Thymus (tissue), 11 donors: ENCODE measurements at regions not wholly inside any gene's neighbourhood (a gene's known extent, or its start where the extent isn't known, plus 50 kb on each side); places are given as distances from the start of the nearest gene placed in this dataset.
"Not testable (repeated sequence)": the region's sequence is repeated elsewhere in the genome, so short reads cannot be mapped to it uniquely, and the experiment has no call there.

Source experiments
- DNase-seq, 9 donors: peaks; one replicate each; pipeline ENCODE4 v3.0.0-alpha.2; 2013; ENCODE audit warnings: low spot score in 9 of 9, low read depth in 6 of 9, missing footprints in 1 of 9
- H3K27ac ChIP-seq, 2 donors: one replicate each; pipeline ENCODE4 v1.5.1; 2013; ENCODE audit warnings: control low read depth in 1 of 2, low read depth in 1 of 2, low read length in 1 of 2, mild to moderate bottlenecking in 1 of 2, moderate library complexity in 1 of 2
- H3K27me3 ChIP-seq, 2 donors: one replicate each; pipeline ENCODE4 v1.5.1; 2013; ENCODE audit warnings: low read length in 1 of 2; ENCODE audit not compliant: control insufficient read depth in 2 of 2, insufficient read depth in 1 of 2
- H3K36me3 ChIP-seq, 2 donors: one replicate each; pipeline ENCODE4 v1.5.1; 2013; ENCODE audit warnings: low read length in 1 of 2, mild to moderate bottlenecking in 1 of 2, moderate library complexity in 1 of 2; ENCODE audit not compliant: control insufficient read depth in 2 of 2, insufficient read depth in 2 of 2
- H3K4me1 ChIP-seq, 2 donors: one replicate each; pipeline ENCODE4 v1.5.1; 2013; ENCODE audit warnings: low read length in 2 of 2; ENCODE audit not compliant: control insufficient read depth in 2 of 2, insufficient read depth in 2 of 2
- H3K4me3 ChIP-seq, 2 donors: one replicate each; pipeline ENCODE4 v1.5.1; 2013; ENCODE audit warnings: low read length in 2 of 2, control low read depth in 1 of 2, mild to moderate bottlenecking in 1 of 2
- H3K9me3 ChIP-seq, 2 donors: one replicate each; pipeline ENCODE4 v1.5.1; 2013; ENCODE audit warnings: low read length in 1 of 2, mild to moderate bottlenecking in 1 of 2; ENCODE audit not compliant: control insufficient read depth in 2 of 2, insufficient read depth in 1 of 2
- WGBS: extraction: QIAGEN DNeasy Blood & Tissue Kit; methylation state at CpG from one replicate; pipeline ENCODE4 v1.1.7; 2013; 5-methylcytosine and 5-hydroxymethylcytosine counted together
- donor health status: healthy.

GRCh38 chrX:110531873-110532580, 173.4 kb downstream of the RTL9 start:
- no peaks in the 10 kb centered on the region for H3K27me3 ChIP-seq
- H3K4me3 ChIP-seq: no peak overlapping the region
- H3K27ac ChIP-seq: no peak overlapping the region
- H3K4me1 ChIP-seq: no peaks in the 10 kb centered on the region
- H3K9me3 ChIP-seq: no peaks in the 10 kb centered on the region
- no peaks in the 10 kb centered on the region for H3K36me3 ChIP-seq
- WGBS: 81% methylated on average over 2 of the region's 2 CpGs
- DNase-seq: no peak

- no peak for DNase-seq
- H3K9me3 ChIP-seq: no peaks in the 10 kb centered on the region
- no peaks in the 10 kb centered on the region for H3K4me1 ChIP-seq
- no peaks in the 10 kb centered on the region for H3K36me3 ChIP-seq
- WGBS: 90% methylated on average over 1 of the region's 1 CpG
- no peaks in the 10 kb centered on the region for H3K27me3 ChIP-seq
- no peak overlapping the region for H3K4me3 ChIP-seq
- H3K27ac ChIP-seq: no peak overlapping the region
Measured at GRCh38 chrX:110532581-110532931, 173.9 kb downstream of the RTL9 start.

- 26% methylated on average over 2 of the region's 2 CpGs for WGBS
- no peaks in the 10 kb centered on the region for H3K9me3 ChIP-seq
- no peaks in the 10 kb centered on the region for H3K4me1 ChIP-seq
- no peak for DNase-seq
- H3K27me3 ChIP-seq: no peaks in the 10 kb centered on the region
- no peaks in the 10 kb centered on the region for H3K36me3 ChIP-seq
- no peak overlapping the region for H3K4me3 ChIP-seq
- H3K27ac ChIP-seq: no peak overlapping the region
Measured at GRCh38 chrX:110536816-110537215, 178.2 kb downstream of the RTL9 start.

- no peak for DNase-seq
- Histone ChIP-seq H3K27ac (no peak overlapping the region), H3K4me3 (no peak overlapping the region), H3K9me3 (no peaks in the 10 kb centered on the region), H3K36me3 (no peaks in the 10 kb centered on the region), H3K27me3 (no peaks in the 10 kb centered on the region), H3K4me1 (no peaks in the 10 kb centered on the region)
- WGBS: 80% methylated on average over 1 of the region's 1 CpG
Measured at GRCh38 chrX:110541266-110541665, 182.6 kb downstream of the RTL9 start.

- not testable (repeated sequence) for H3K4me1 ChIP-seq, H3K36me3 ChIP-seq, H3K27me3 ChIP-seq, H3K27ac ChIP-seq, H3K4me3 ChIP-seq, H3K9me3 ChIP-seq, DNase-seq
- 89% methylated on average over 4 of the region's 4 CpGs for WGBS
Measured at GRCh38 chrX:110550854-110551253, 192.2 kb downstream of the RTL9 start.

GRCh38 chrX:110557864-110558263, 199.2 kb downstream of the RTL9 start:
- no peaks in the 10 kb centered on the region for H3K4me1 ChIP-seq
- no peaks in the 10 kb centered on the region for H3K27me3 ChIP-seq
- 96% methylated on average over 12 of the region's 12 CpGs for WGBS
- no peak overlapping the region for H3K27ac ChIP-seq
- H3K9me3 ChIP-seq: peaks cover 0 to 11% of the 10 kb centered on the region in 2 donors
- no peak overlapping the region for H3K4me3 ChIP-seq
- H3K36me3 ChIP-seq: no peaks in the 10 kb centered on the region
- no peak for DNase-seq

- Histone ChIP-seq H3K27ac (no peak overlapping the region), H3K27me3 (no peaks in the 10 kb centered on the region), H3K4me3 (no peak overlapping the region), H3K36me3 (no peaks in the 10 kb centered on the region), H3K9me3 (peaks cover 0 to 11% of the 10 kb centered on the region in 2 donors), H3K4me1 (no peaks in the 10 kb centered on the region)
- WGBS: 84% methylated on average over 16 of the region's 16 CpGs
- no peak for DNase-seq
Measured at GRCh38 chrX:110558406-110558805, 199.8 kb downstream of the RTL9 start.

GRCh38 chrX:110561034-110561433, 202.4 kb downstream of the RTL9 start:
- H3K4me3 ChIP-seq: no peak overlapping the region
- H3K27ac ChIP-seq: no peak overlapping the region
- peaks cover 0 to 11% of the 10 kb centered on the region in 2 donors for H3K9me3 ChIP-seq
- 87% methylated on average over 2 of the region's 2 CpGs for WGBS
- H3K27me3 ChIP-seq: no peaks in the 10 kb centered on the region
- no peak for DNase-seq
- no peaks in the 10 kb centered on the region for H3K4me1 ChIP-seq
- no peaks in the 10 kb centered on the region for H3K36me3 ChIP-seq

- peaks cover 0 to 5% of the 10 kb centered on the region in 2 donors for H3K9me3 ChIP-seq
- no peak overlapping the region for H3K4me3 ChIP-seq
- no peaks in the 10 kb centered on the region for H3K4me1 ChIP-seq
- H3K27ac ChIP-seq: no peak overlapping the region
- no peaks in the 10 kb centered on the region for H3K27me3 ChIP-seq
- DNase-seq: no peak
- no peaks in the 10 kb centered on the region for H3K36me3 ChIP-seq
Measured at GRCh38 chrX:110563282-110563681, 204.6 kb downstream of the RTL9 start.

GRCh38 chrX:110568441-110568840, 209.8 kb downstream of the RTL9 start:
- DNase-seq: no peak
- Histone ChIP-seq H3K4me3 (no peak overlapping the region), H3K27ac (no peak overlapping the region), H3K9me3 (no peaks in the 10 kb centered on the region), H3K27me3 (no peaks in the 10 kb centered on the region), H3K4me1 (no peaks in the 10 kb centered on the region), H3K36me3 (no peaks in the 10 kb centered on the region)
- WGBS: 41% methylated on average over 2 of the region's 2 CpGs
